Tibial nerve (tissue), 4 donors: ENCODE measurements at regions not wholly inside any gene's neighbourhood (a gene's known extent, or its start where the extent isn't known, plus 50 kb on each side); places are given as distances from the start of the nearest gene placed in this dataset.

ENCODE experiments used
- DNase-seq, 2 donors: peaks; one replicate each; pipeline ENCODE4 v3.0.0-alpha.2; 2019; ENCODE audit warnings: low spot score in 2 of 2
- H3K27ac ChIP-seq, 4 donors: fragments of 200-600 bp; sonication (generic) in 3 of 4; one replicate each; pipeline ENCODE4 v1.5.1; 2017 to 2019; ENCODE audit warnings: mild to moderate bottlenecking in 1 of 4
- H3K27me3 ChIP-seq, 2 donors: fragments of 200-600 bp; sonication (generic) in 1 of 2; one replicate each; pipeline versions ENCODE4 v1.5.1 to v1.6.0; 2017 to 2019
- H3K36me3 ChIP-seq, 3 donors: fragments of 200-600 bp; sonication (generic); one replicate each; pipeline ENCODE4 v1.5.1; 2018 to 2019
- H3K4me1 ChIP-seq, 4 donors: fragments of 200-600 bp; sonication (generic) in 3 of 4; one replicate each; pipeline ENCODE4 v1.5.1; 2017 to 2019
- H3K4me3 ChIP-seq, 4 donors: fragments of 200-600 bp; sonication (generic) in 3 of 4; one replicate each; pipeline ENCODE4 v1.5.1; 2017 to 2019; ENCODE audit warnings: mild to moderate bottlenecking in 1 of 4, moderate library complexity in 1 of 4
- H3K9me3 ChIP-seq, 4 donors: fragments of 200-600 bp; sonication (generic) in 3 of 4; one replicate each; pipeline ENCODE4 v1.5.1; 2017 to 2019
- CTCF ChIP-seq, 5 experiments: fragments of 200-600 bp in 3 of 5; fragments of 450-650 bp in 2 of 5; sonication (generic) in 3 of 5; IDR thresholded peaks; one replicate each; pipeline ENCODE4 v1.5.1; 2016 to 2019; ENCODE audit warnings: antibody characterized with exemption in 5 of 5, mild to moderate bottlenecking in 3 of 5, moderate library complexity in 2 of 5
- EP300 ChIP-seq, 2 donors: sonication (generic); formaldehyde crosslinking; IDR thresholded peaks; one replicate each; pipeline ENCODE4 v1.6.1; 2017; ENCODE audit warnings: antibody characterized with exemption in 2 of 2, mild to moderate bottlenecking in 1 of 2
- POLR2A ChIP-seq, 2 donors: fragments of 450-650 bp; IDR thresholded peaks; one replicate each; pipeline ENCODE4 v1.6.1; 2017; ENCODE audit warnings: antibody characterized with exemption in 2 of 2, mild to moderate bottlenecking in 2 of 2, moderate library complexity in 2 of 2
- WGBS, 2 donors: methylation state at CpG; one replicate each; pipeline ENCODE4 v1.1.5; 2018; 5-methylcytosine and 5-hydroxymethylcytosine counted together

GRCh38 chr5:40386289-40386688, 293.4 kb upstream of the PTGER4 start:
- Histone ChIP-seq H3K36me3 (no peaks in the 10 kb centered on the region), H3K9me3 (no peaks in the 10 kb centered on the region), H3K4me1 (peaks cover 0 to 18% (median 7%) of the 10 kb centered on the region in 4 donors), H3K27me3 (no peaks in the 10 kb centered on the region), H3K4me3 (no peak overlapping the region), H3K27ac (no peak overlapping the region)
- no peak for DNase-seq
- TF ChIP-seq POLR2A (IDR thresholded peaks at IDR 0.05) (no peak), EP300 (IDR thresholded peaks at IDR 0.05) (no peak), CTCF (IDR thresholded peaks at IDR 0.05) (no peak)
- WGBS, 2 donors, result 54 to 57% methylated on average over 3 of the region's 3 CpGs

GRCh38 chr5:40385544-40385943, 294.2 kb upstream of the PTGER4 start:
- no peak for TF ChIP-seq EP300 (IDR thresholded peaks at IDR 0.05)
- no peak for TF ChIP-seq CTCF (IDR thresholded peaks at IDR 0.05)
- no peak for TF ChIP-seq POLR2A (IDR thresholded peaks at IDR 0.05)
- H3K4me3 ChIP-seq, result no peak overlapping the region
- no peaks in the 10 kb centered on the region for H3K36me3 ChIP-seq
- no peak overlapping the region for H3K27ac ChIP-seq
- H3K4me1 ChIP-seq, result peaks cover 0 to 17% (median 7%) of the 10 kb centered on the region in 4 donors
- H3K9me3 ChIP-seq, result no peaks in the 10 kb centered on the region
- H3K27me3 ChIP-seq, result no peaks in the 10 kb centered on the region
- DNase-seq, result no peak

- Histone ChIP-seq H3K27ac (no peak overlapping the region), H3K4me1 (peaks cover 0 to 17% (median 7%) of the 10 kb centered on the region in 4 donors), H3K9me3 (no peaks in the 10 kb centered on the region), H3K4me3 (no peak overlapping the region), H3K36me3 (no peaks in the 10 kb centered on the region), H3K27me3 (no peaks in the 10 kb centered on the region)
- WGBS, 2 donors, result 66 to 74% methylated on average over 3 of the region's 3 CpGs
- TF ChIP-seq POLR2A (IDR thresholded peaks at IDR 0.05) (no peak), CTCF (IDR thresholded peaks at IDR 0.05) (no peak), EP300 (IDR thresholded peaks at IDR 0.05) (no peak)
- no peak for DNase-seq
These were observed 294.8 kb upstream of the PTGER4 start for GRCh38 chr5:40384782-40385390.

GRCh38 chr5:40383749-40384651, 295.7 kb upstream of the PTGER4 start:
- Histone ChIP-seq H3K27me3 (no peaks in the 10 kb centered on the region), H3K4me1 (peaks cover 0 to 17% (median 7%) of the 10 kb centered on the region in 4 donors), H3K27ac (no peak overlapping the region), H3K9me3 (no peaks in the 10 kb centered on the region), H3K4me3 (no peak overlapping the region), H3K36me3 (no peaks in the 10 kb centered on the region)
- no peak for DNase-seq
- 55 to 56% methylated on average over 3 of the region's 3 CpGs for WGBS, 2 donors
- no peak for TF ChIP-seq POLR2A (IDR thresholded peaks at IDR 0.05)
- no peak for TF ChIP-seq CTCF (IDR thresholded peaks at IDR 0.05)
- no peak for TF ChIP-seq EP300 (IDR thresholded peaks at IDR 0.05)
